ENCODE measurements at regions not wholly inside any gene's neighbourhood (a gene's known extent, or its start where the extent isn't known, plus 50 kb on each side); places are given as distances from the start of the nearest gene placed in this dataset.

- H4K20me1 ChIP-seq (ENCODE audit: insufficient read depth, low read length): no peaks in the 10 kb centered on the region
- peak; percentile 53 for DNase-seq (ENCODE audit: low spot score)
- no peaks in the 10 kb centered on the region for H3K79me2 ChIP-seq (ENCODE audit: insufficient read depth, low read length)
- intact Hi-C loops (cut with micrococcal nuclease; ENCODE audit: unreplicated experiment) (no loop called here), in situ Hi-C loops (cut with HindIII; ENCODE audit: extremely low pct_ligation_motif_present, low pct_unique_long_range_greater_than_20kb) (no loop called here)
- no peak overlapping the region for H2AFZ ChIP-seq (ENCODE audit: low read length)
- H3K27me3 ChIP-seq (ENCODE audit: control insufficient read depth in 1 of 2, insufficient read depth in 2 of 2, low read length in 2 of 2): no peaks in the 10 kb centered on the region
- H3K4me3 ChIP-seq (replicated peaks in 1 of 3; ENCODE audit: insufficient read depth in 1 of 3, low read depth in 2 of 3, low read length in 3 of 3): no peak overlapping the region
- peak overlapping the region; percentile 49 for H3K4me2 ChIP-seq (ENCODE audit: low read depth, low read length)
- H3K4me1 ChIP-seq (ENCODE audit: insufficient read depth, low read length): peaks cover 43% of the 10 kb centered on the region
- POLR2A ChIA-PET: no interaction called here
- peak; percentile 62 for ATAC-seq
- no peaks in the 10 kb centered on the region for H3K36me3 ChIP-seq (replicated peaks in 1 of 2; ENCODE audit: control insufficient read depth in 1 of 2, insufficient read depth in 2 of 2, low read length in 2 of 2)
- H3K27ac ChIP-seq (ENCODE audit: extremely low read length, insufficient read depth, low read length): peak overlapping the region; percentile 29
- no TSS peak for BruUV-seq (replicated peaks)
- no peak for FAIRE-seq
- CTCF ChIA-PET (ENCODE audit: low intra/inter-chr PET ratio, low total read pairs): no interaction called here
- 0 out of 2 replicates have a peak overlapping the region, but pooled peaks have one; percentile 3 for H3K9ac ChIP-seq (ENCODE audit: insufficient read depth, low read depth, low read length)
- 29% methylated on average over 2 of the region's 2 CpGs for WGBS (ENCODE audit: low lambda C conversion rate)
- H3K9me3 ChIP-seq (ENCODE audit: low read length): no peaks in the 10 kb centered on the region
- TF ChIP-seq ZNF605 (CRISPR knock-in tag; IDR thresholded peaks at IDR 0.05) (no peak), ZMYM4 (CRISPR knock-in tag; IDR thresholded peaks at IDR 0.05) (no peak), ZNF644 (CRISPR knock-in tag; IDR thresholded peaks at IDR 0.05; ENCODE audit: low read depth) (peak; percentile 60), TCF7 (IDR thresholded peaks at IDR 0.05; ENCODE audit: low read depth) (no peak), FOXO1 (CRISPR knock-in tag; IDR thresholded peaks at IDR 0.05) (no peak), SOX6 (IDR thresholded peaks at IDR 0.05) (no peak), SOX6 (CRISPR knock-in tag; IDR thresholded peaks at IDR 0.05) (peak; percentile 55), ZMAT3 (CRISPR knock-in tag; conservative IDR thresholded peaks at IDR 0.05) (no peak), PATZ1 (CRISPR knock-in tag; IDR thresholded peaks at IDR 0.05) (peak; percentile 20; the same call in 1 of the 2 replicates), HNRNPH1 (optimal IDR thresholded peaks at IDR 0.05; ENCODE audit: low read depth, low read length) (no peak), MIXL1 (CRISPR knock-in tag; IDR thresholded peaks at IDR 0.05) (0 out of 2 replicates have a peak, but pooled peaks have one; percentile 26), RFXAP (CRISPR knock-in tag; IDR thresholded peaks at IDR 0.05; ENCODE audit: borderline replicate concordance) (no peak)
- TF ChIP-seq, protein P1, sequence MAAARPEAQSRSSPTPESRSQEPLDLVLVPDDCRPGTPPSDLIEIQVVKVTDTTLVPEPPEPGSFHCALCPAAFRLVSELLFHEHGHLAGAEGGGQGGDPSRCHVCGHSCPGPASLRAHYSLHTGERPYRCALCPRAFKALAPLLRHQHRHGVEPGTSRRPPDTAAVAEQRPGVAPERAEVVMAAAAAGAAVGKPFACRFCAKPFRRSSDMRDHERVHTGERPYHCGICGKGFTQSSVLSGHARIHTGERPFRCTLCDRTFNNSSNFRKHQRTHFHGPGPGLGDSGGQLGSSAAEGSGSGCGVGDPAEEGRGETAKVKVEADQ (CRISPR knock-in tag; IDR thresholded peaks at IDR 0.05; ENCODE audit: borderline replicate concordance): no peak
- TF ChIP-seq, protein P2, sequence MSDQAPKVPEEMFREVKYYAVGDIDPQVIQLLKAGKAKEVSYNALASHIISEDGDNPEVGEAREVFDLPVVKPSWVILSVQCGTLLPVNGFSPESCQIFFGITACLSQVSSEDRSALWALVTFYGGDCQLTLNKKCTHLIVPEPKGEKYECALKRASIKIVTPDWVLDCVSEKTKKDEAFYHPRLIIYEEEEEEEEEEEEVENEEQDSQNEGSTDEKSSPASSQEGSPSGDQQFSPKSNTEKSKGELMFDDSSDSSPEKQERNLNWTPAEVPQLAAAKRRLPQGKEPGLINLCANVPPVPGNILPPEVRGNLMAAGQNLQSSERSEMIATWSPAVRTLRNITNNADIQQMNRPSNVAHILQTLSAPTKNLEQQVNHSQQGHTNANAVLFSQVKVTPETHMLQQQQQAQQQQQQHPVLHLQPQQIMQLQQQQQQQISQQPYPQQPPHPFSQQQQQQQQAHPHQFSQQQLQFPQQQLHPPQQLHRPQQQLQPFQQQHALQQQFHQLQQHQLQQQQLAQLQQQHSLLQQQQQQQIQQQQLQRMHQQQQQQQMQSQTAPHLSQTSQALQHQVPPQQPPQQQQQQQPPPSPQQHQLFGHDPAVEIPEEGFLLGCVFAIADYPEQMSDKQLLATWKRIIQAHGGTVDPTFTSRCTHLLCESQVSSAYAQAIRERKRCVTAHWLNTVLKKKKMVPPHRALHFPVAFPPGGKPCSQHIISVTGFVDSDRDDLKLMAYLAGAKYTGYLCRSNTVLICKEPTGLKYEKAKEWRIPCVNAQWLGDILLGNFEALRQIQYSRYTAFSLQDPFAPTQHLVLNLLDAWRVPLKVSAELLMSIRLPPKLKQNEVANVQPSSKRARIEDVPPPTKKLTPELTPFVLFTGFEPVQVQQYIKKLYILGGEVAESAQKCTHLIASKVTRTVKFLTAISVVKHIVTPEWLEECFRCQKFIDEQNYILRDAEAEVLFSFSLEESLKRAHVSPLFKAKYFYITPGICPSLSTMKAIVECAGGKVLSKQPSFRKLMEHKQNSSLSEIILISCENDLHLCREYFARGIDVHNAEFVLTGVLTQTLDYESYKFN (CRISPR knock-in tag; conservative IDR thresholded peaks at IDR 0.05): peak; percentile 46; the same call in 1 of the 2 replicates
Observed at GRCh38 chr1:55416164-55416842, 201.1 kb upstream of the USP24 start.
